DOHH2 (cell line): ENCODE measurements at regions not wholly inside any gene's neighbourhood (a gene's known extent, or its start where the extent isn't known, plus 50 kb on each side); places are given as distances from the start of the nearest gene placed in this dataset.

Source experiments
- H3F3A ChIP-seq: fragments of 200-600 bp; sonication (generic), shearing (Covaris generic); 2 replicates; pipeline ENCODE4 v1.6.0; 2016; ENCODE audit warnings: antibody characterized with exemption, mild to moderate bottlenecking; ENCODE audit not compliant: control insufficient read depth, insufficient read depth
- H3K27ac ChIP-seq: fragments of 200-600 bp; sonication (generic); 2 replicates; pipeline ENCODE4 v1.5.1; 2014; ENCODE audit warnings: low read depth, mild to moderate bottlenecking, low read length, moderate library complexity
- H3K27me3 ChIP-seq: fragments of 200-600 bp; sonication (generic); 2 replicates; pipeline ENCODE4 v1.6.1; 2014; ENCODE audit warnings: mild to moderate bottlenecking, low read length, mixed read lengths; ENCODE audit not compliant: control insufficient read depth
- H3K36me3 ChIP-seq: fragments of 200-600 bp; sonication (generic); 2 replicates; pipeline ENCODE4 v1.6.1; 2014; ENCODE audit warnings: mild to moderate bottlenecking, low read length, moderate library complexity, mixed read lengths; ENCODE audit not compliant: control insufficient read depth
- H3K4me1 ChIP-seq: fragments of 200-600 bp; sonication (generic); 2 replicates; pipeline ENCODE4 v1.6.1; 2014; ENCODE audit warnings: mild to moderate bottlenecking, low read length, mixed read lengths; ENCODE audit not compliant: control insufficient read depth
- H3K4me2 ChIP-seq: fragments of 200-600 bp; sonication (generic); 2 replicates; pipeline ENCODE4 v1.6.0; 2014; ENCODE audit warnings: mild to moderate bottlenecking, low read length, moderate library complexity
- H3K4me3 ChIP-seq: fragments of 200-600 bp; sonication (generic); 2 replicates; pipeline ENCODE4 v1.5.1; 2014; ENCODE audit warnings: mild to moderate bottlenecking, low read length, mixed read lengths
- H3K79me2 ChIP-seq: fragments of 200-600 bp; sonication (generic); 2 replicates; pipeline ENCODE4 v1.6.1; 2014; ENCODE audit warnings: mild to moderate bottlenecking, low read length, mixed read lengths; ENCODE audit not compliant: control insufficient read depth
- H3K9me2 ChIP-seq: fragments of 200-600 bp; sonication (generic); replicated peaks from 2 replicates; pipeline ENCODE4 v1.6.1; 2014; ENCODE audit warnings: mild to moderate bottlenecking, low read length, mixed read lengths; ENCODE audit not compliant: control insufficient read depth
- H3K9me3 ChIP-seq: fragments of 200-600 bp; sonication (generic); 2 replicates; pipeline ENCODE4 v1.6.1; 2014; ENCODE audit warnings: antibody characterized with exemption, low read length, mixed read lengths; ENCODE audit not compliant: control insufficient read depth, insufficient read depth
- H4K20me1 ChIP-seq: fragments of 200-600 bp; sonication (generic); 2 replicates; pipeline ENCODE4 v1.6.0; 2014; ENCODE audit warnings: low read depth, mild to moderate bottlenecking, antibody characterized with exemption, low read length, moderate library complexity; ENCODE audit not compliant: control insufficient read depth, insufficient read depth
- CTCF ChIP-seq: fragments of 200-600 bp; sonication (generic); IDR thresholded peaks from one replicate; pipeline ENCODE4 v1.5.1; 2014; ENCODE audit warnings: antibody characterized with exemption, mild to moderate bottlenecking, low read depth, low read length; ENCODE audit not compliant: poor library complexity, severe bottlenecking
- EZH2phosphoT487 ChIP-seq: fragments of 200-600 bp; sonication (generic); IDR thresholded peaks from 2 replicates; pipeline ENCODE4 v1.6.1; 2017; ENCODE audit warnings: borderline replicate concordance, mild to moderate bottlenecking, antibody characterized with exemption, low read length, moderate library complexity, mixed read lengths

GRCh38 chr2:41434991-41435390 is 612.8 kb upstream of the PKDCC start:
- TF ChIP-seq CTCF, result no peak
- TF ChIP-seq EZH2phosphoT487, result no peak
- Histone ChIP-seq H4K20me1 (no peaks in the 10 kb centered on the region), H3K4me2 (no peak overlapping the region), H3F3A (no peaks in the 10 kb centered on the region), H3K9me2 (no peaks in the 10 kb centered on the region), H3K4me3 (no peak overlapping the region), H3K27me3 (no peaks in the 10 kb centered on the region), H3K9me3 (no peaks in the 10 kb centered on the region), H3K4me1 (no peaks in the 10 kb centered on the region), H3K36me3 (no peaks in the 10 kb centered on the region), H3K27ac (no peak overlapping the region), H3K79me2 (no peaks in the 10 kb centered on the region)

GRCh38 chr2:41441958-41442357 is 605.9 kb upstream of the PKDCC start:
- Histone ChIP-seq H3K27ac (no peak overlapping the region), H3K4me3 (no peak overlapping the region), H3K79me2 (no peaks in the 10 kb centered on the region), H3K27me3 (no peaks in the 10 kb centered on the region), H3F3A (no peaks in the 10 kb centered on the region), H3K9me2 (no peaks in the 10 kb centered on the region), H3K4me1 (no peaks in the 10 kb centered on the region), H3K9me3 (no peaks in the 10 kb centered on the region), H3K36me3 (no peaks in the 10 kb centered on the region), H4K20me1 (no peaks in the 10 kb centered on the region), H3K4me2 (no peak overlapping the region)
- TF ChIP-seq CTCF (no peak), EZH2phosphoT487 (no peak)

GRCh38 chr2:41445865-41446264 is 602.0 kb upstream of the PKDCC start:
- Histone ChIP-seq H3K4me3 (no peak overlapping the region), H3K27ac (no peak overlapping the region), H3K79me2 (no peaks in the 10 kb centered on the region), H3F3A (no peaks in the 10 kb centered on the region), H3K36me3 (no peaks in the 10 kb centered on the region), H3K4me1 (no peaks in the 10 kb centered on the region), H3K9me3 (no peaks in the 10 kb centered on the region), H3K9me2 (no peaks in the 10 kb centered on the region), H3K27me3 (no peaks in the 10 kb centered on the region), H4K20me1 (no peaks in the 10 kb centered on the region), H3K4me2 (no peak overlapping the region)
- TF ChIP-seq EZH2phosphoT487, result no peak

- H3K9me3 ChIP-seq, result no peaks in the 10 kb centered on the region
- no peaks in the 10 kb centered on the region for H3K27me3 ChIP-seq
- no peaks in the 10 kb centered on the region for H3K9me2 ChIP-seq
- H3K4me3 ChIP-seq, result no peak overlapping the region
- TF ChIP-seq CTCF, result no peak
- no peak for TF ChIP-seq EZH2phosphoT487
- no peak overlapping the region for H3K4me2 ChIP-seq
- no peaks in the 10 kb centered on the region for H3K36me3 ChIP-seq
- no peaks in the 10 kb centered on the region for H3F3A ChIP-seq
- H3K79me2 ChIP-seq, result no peaks in the 10 kb centered on the region
- H3K4me1 ChIP-seq, result no peaks in the 10 kb centered on the region
- no peaks in the 10 kb centered on the region for H4K20me1 ChIP-seq
- H3K27ac ChIP-seq, result no peak overlapping the region
Observed at GRCh38 chr2:41446266-41446665, 601.6 kb upstream of the PKDCC start.
